OCI-LY7 (cell line): ENCODE measurements at regions not wholly inside any gene's neighbourhood (a gene's known extent, or its start where the extent isn't known, plus 50 kb on each side); places are given as distances from the start of the nearest gene placed in this dataset.

Experiments
- CTCF ChIP-seq: fragments of 200-600 bp; sonication (generic); conservative IDR thresholded peaks from 2 replicates; pipeline ENCODE4 v1.5.1; 2014; ENCODE audit warnings: mild to moderate bottlenecking, antibody characterized with exemption, low read length, moderate library complexity, mixed read lengths
- EZH2phosphoT487 ChIP-seq: fragments of 200-600 bp; sonication (generic); IDR thresholded peaks from 2 replicates; pipeline ENCODE4 v1.6.1; 2018; ENCODE audit warnings: low read depth, borderline replicate concordance, mild to moderate bottlenecking, mixed run types, antibody characterized with exemption, low read length, moderate library complexity, mixed read lengths

GRCh38 chr18:59758837-59759236, 61.6 kb upstream of the CCBE1 start:
- TF ChIP-seq CTCF (no peak), EZH2phosphoT487 (no peak)
